ENCODE measurements at regions not wholly inside any gene's neighbourhood (a gene's known extent, or its start where the extent isn't known, plus 50 kb on each side); places are given as distances from the start of the nearest gene placed in this dataset.

GRCh38 chr3:144930431-144930830 lies 958.8 kb downstream of the DIPK2A start:
- TF ChIP-seq CTCF (IDR thresholded peaks at IDR 0.05; ENCODE audit: low read depth, low read length, poor library complexity, severe bottlenecking) (no peak), EZH2phosphoT487 (IDR thresholded peaks at IDR 0.05; ENCODE audit: borderline replicate concordance, low read length) (no peak)

Measured in DOHH2 (cell line).